ENCODE measurements at regions not wholly inside any gene's neighbourhood (a gene's known extent, or its start where the extent isn't known, plus 50 kb on each side); places are given as distances from the start of the nearest gene placed in this dataset.

GRCh38 chr9:88794100-88794499 lies 197.2 kb upstream of the S1PR3 start:
- H3K36me3 Mint-ChIP-seq, result peaks cover 7% of the 10 kb centered on the region
- H3K4me3 Mint-ChIP-seq, result no peak overlapping the region
- H3K27me3 Mint-ChIP-seq (ENCODE audit: low read depth), result no peaks in the 10 kb centered on the region
- no peak for DNase-seq (ENCODE audit: low spot score in 2 of 2, unreplicated experiment in 2 of 2)
- TF ChIP-seq CTCF (IDR thresholded peaks at IDR 0.05; ENCODE audit: unreplicated experiment), result no peak
- H3K27ac Mint-ChIP-seq, result no peak overlapping the region
- peaks cover 22% of the 10 kb centered on the region for H3K9me3 Mint-ChIP-seq
- H3K4me1 Mint-ChIP-seq, result no peaks in the 10 kb centered on the region

- peaks cover 22% of the 10 kb centered on the region for H3K9me3 Mint-ChIP-seq
- peaks cover 22% of the 10 kb centered on the region for H3K4me1 Mint-ChIP-seq
- TF ChIP-seq CTCF (IDR thresholded peaks at IDR 0.05; ENCODE audit: unreplicated experiment), result no peak
- H3K27ac Mint-ChIP-seq, result no peak overlapping the region
- DNase-seq (ENCODE audit: low spot score in 2 of 2, unreplicated experiment in 2 of 2), result no peak
- H3K27me3 Mint-ChIP-seq (ENCODE audit: low read depth), result no peaks in the 10 kb centered on the region
- H3K4me3 Mint-ChIP-seq, result no peak overlapping the region
- H3K36me3 Mint-ChIP-seq, result peaks cover 7% of the 10 kb centered on the region
These were observed 194.3 kb upstream of the S1PR3 start for GRCh38 chr9:88796947-88797346.

- Mint-ChIP-seq H3K9me3 (peaks cover 22% of the 10 kb centered on the region), H3K4me1 (peaks cover 28% of the 10 kb centered on the region), H3K27ac (no peak overlapping the region), H3K4me3 (no peak overlapping the region), H3K36me3 (peaks cover 7% of the 10 kb centered on the region), H3K27me3 (ENCODE audit: low read depth) (no peaks in the 10 kb centered on the region)
- no peak for TF ChIP-seq CTCF (IDR thresholded peaks at IDR 0.05; ENCODE audit: unreplicated experiment)
- DNase-seq (ENCODE audit: low spot score in 2 of 2, unreplicated experiment in 2 of 2), result no peak
These were observed 192.8 kb upstream of the S1PR3 start for GRCh38 chr9:88798476-88798875.

- DNase-seq (ENCODE audit: low spot score in 2 of 2, unreplicated experiment in 2 of 2), result no peak
- H3K4me1 Mint-ChIP-seq, result peaks cover 39% of the 10 kb centered on the region
- no peaks in the 10 kb centered on the region for H3K27me3 Mint-ChIP-seq (ENCODE audit: low read depth)
- peaks cover 7% of the 10 kb centered on the region for H3K36me3 Mint-ChIP-seq
- no peak overlapping the region for H3K4me3 Mint-ChIP-seq
- peaks cover 22% of the 10 kb centered on the region for H3K9me3 Mint-ChIP-seq
- H3K27ac Mint-ChIP-seq, result no peak overlapping the region
- no peak for TF ChIP-seq CTCF (IDR thresholded peaks at IDR 0.05; ENCODE audit: unreplicated experiment)
These were observed 191.5 kb upstream of the S1PR3 start for GRCh38 chr9:88799541-88800328.

GRCh38 chr9:88800329-88800682 lies 191.0 kb upstream of the S1PR3 start:
- TF ChIP-seq CTCF (IDR thresholded peaks at IDR 0.05; ENCODE audit: unreplicated experiment), result no peak
- Mint-ChIP-seq H3K27ac (no peak overlapping the region), H3K27me3 (ENCODE audit: low read depth) (no peaks in the 10 kb centered on the region), H3K4me1 (peaks cover 39% of the 10 kb centered on the region), H3K4me3 (no peak overlapping the region), H3K9me3 (peaks cover 20% of the 10 kb centered on the region), H3K36me3 (peaks cover 7% of the 10 kb centered on the region)
- no peak for DNase-seq (ENCODE audit: low spot score in 2 of 2, unreplicated experiment in 2 of 2)
